SK-N-MC (cell line): ENCODE measurements at regions not wholly inside any gene's neighbourhood (a gene's known extent, or its start where the extent isn't known, plus 50 kb on each side); places are given as distances from the start of the nearest gene placed in this dataset.

Source experiments
- EZH2 ChIP-seq: fragments of 200-600 bp; sonication (generic); IDR thresholded peaks from one replicate; pipeline ENCODE4 v1.6.1; 2017; ENCODE audit warnings: antibody characterized with exemption
- FOXP2 ChIP-seq: optimal IDR thresholded peaks from 2 replicates; pipeline ENCODE3; 2011; ENCODE audit warnings: mild to moderate bottlenecking, moderate library complexity; ENCODE audit not compliant: insufficient read depth; ENCODE audit errors: extremely low read length, control extremely low read depth
- POLR2AphosphoS5 ChIP-seq: IDR thresholded peaks from 2 replicates; pipeline ENCODE4 v1.6.1; 2012; ENCODE audit warnings: mild to moderate bottlenecking, low read depth, low read length, borderline replicate concordance

DNA sequence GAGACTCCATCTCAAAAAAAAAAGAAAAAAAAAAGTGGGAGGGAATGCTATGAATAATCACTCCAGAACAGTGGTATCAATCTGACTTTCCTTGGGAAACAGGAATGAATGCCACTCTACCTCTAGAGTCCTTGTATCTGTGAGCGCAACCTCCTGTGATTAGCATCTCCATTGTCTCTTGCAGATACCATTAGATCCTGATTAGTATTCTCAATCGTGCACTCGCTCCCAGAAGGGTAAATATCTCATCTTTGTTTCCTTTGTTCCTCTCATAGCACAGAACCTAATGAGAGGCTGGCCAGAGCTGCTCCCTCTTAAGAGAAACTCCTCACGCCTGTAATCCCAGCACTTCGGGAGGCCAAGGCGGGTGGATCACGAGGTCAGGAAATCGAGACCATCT is 184.4 kb upstream of the KCNK2 start:
- no peak for TF ChIP-seq POLR2AphosphoS5
- no peak for TF ChIP-seq EZH2
- TF ChIP-seq FOXP2 = no peak
